ENCODE measurements at regions not wholly inside any gene's neighbourhood (a gene's known extent, or its start where the extent isn't known, plus 50 kb on each side); places are given as distances from the start of the nearest gene placed in this dataset.
"Not testable (repeated sequence)": the region's sequence is repeated elsewhere in the genome, so short reads cannot be mapped to it uniquely, and the experiment has no call there.

DNA sequence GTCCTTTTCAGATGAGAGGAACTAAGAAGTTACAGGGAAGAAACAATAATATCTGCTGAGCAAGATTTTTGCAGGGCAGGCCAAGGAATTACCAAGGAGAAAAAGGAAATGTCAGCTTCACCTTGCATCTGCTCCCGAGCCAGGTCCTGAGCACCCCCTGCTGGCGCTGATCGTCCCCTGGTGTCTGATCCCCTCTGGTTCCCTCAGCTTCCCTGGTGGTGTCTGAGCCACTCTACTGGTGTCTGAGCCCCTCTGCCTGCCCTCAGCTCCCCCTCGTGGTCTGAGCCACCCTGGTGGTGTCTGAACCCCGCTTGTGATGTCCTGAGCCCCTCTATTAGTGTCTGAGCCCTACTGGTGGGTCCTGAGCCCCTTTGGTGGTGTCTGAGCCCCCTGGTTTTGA is 485.7 kb downstream of the GOLGA6L6 start:
- TF ChIP-seq JUND (IDR thresholded peaks at IDR 0.05): not testable (repeated sequence)
- TF ChIP-seq, protein P1, sequence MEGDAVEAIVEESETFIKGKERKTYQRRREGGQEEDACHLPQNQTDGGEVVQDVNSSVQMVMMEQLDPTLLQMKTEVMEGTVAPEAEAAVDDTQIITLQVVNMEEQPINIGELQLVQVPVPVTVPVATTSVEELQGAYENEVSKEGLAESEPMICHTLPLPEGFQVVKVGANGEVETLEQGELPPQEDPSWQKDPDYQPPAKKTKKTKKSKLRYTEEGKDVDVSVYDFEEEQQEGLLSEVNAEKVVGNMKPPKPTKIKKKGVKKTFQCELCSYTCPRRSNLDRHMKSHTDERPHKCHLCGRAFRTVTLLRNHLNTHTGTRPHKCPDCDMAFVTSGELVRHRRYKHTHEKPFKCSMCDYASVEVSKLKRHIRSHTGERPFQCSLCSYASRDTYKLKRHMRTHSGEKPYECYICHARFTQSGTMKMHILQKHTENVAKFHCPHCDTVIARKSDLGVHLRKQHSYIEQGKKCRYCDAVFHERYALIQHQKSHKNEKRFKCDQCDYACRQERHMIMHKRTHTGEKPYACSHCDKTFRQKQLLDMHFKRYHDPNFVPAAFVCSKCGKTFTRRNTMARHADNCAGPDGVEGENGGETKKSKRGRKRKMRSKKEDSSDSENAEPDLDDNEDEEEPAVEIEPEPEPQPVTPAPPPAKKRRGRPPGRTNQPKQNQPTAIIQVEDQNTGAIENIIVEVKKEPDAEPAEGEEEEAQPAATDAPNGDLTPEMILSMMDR (IDR thresholded peaks at IDR 0.05): not testable (repeated sequence)
